ENCODE measurements at regions not wholly inside any gene's neighbourhood (a gene's known extent, or its start where the extent isn't known, plus 50 kb on each side); places are given as distances from the start of the nearest gene placed in this dataset.
"Not testable (repeated sequence)": the region's sequence is repeated elsewhere in the genome, so short reads cannot be mapped to it uniquely, and the experiment has no call there.

DNA sequence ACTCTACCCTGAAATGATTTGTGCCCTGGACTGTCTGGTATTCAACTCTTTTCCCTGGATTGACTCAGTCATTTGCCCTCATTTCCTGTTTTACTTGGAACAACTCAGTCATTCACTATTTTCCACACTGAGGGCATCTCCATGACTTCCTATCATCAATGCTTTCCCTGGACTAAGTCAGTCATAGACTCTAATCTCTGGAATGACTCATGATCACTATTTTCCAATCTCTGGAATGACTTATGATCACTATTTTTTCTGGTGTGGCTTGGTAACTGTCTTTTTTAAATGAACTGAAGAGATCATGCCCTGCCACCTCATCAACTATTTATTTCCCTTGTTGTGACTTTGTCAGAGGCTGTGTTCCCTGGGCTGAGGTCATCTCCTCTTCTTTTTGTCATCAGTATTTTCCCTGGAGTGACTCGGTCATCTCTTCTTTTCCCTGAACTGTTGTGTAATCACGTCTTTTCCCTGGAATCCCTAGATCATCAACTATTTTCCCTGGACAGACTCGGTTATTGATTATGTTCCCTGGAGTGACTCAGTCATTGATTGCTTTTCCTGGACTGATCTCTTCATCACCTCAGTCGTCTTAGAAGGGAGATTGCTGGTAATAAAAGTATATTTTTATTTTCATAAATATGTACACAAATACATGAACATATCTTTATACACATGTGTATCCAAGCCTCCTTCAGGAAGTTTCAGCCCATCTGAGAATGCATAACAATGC, 327.1 kb upstream of the VCX start:
- H3K9me3 ChIP-seq (ENCODE audit: insufficient read depth, low read depth, low read length): no peaks in the 10 kb centered on the region
- no peaks in the 10 kb centered on the region for H3K27me3 ChIP-seq (ENCODE audit: insufficient read depth, low read length)
- no peak overlapping the region for H3K9ac ChIP-seq (ENCODE audit: low read depth, low read length)
- H3K36me3 ChIP-seq (ENCODE audit: insufficient read depth, low read length): no peaks in the 10 kb centered on the region
- no peak overlapping the region for H3K4me3 ChIP-seq (ENCODE audit: low read length)
- no peaks in the 10 kb centered on the region for H3K4me1 ChIP-seq (ENCODE audit: insufficient read depth, low read length)
- WGBS: 95% methylated on average over 3 of the region's 4 CpGs
- no peak overlapping the region for H3K27ac ChIP-seq (ENCODE audit: low read depth, low read length)

DNA sequence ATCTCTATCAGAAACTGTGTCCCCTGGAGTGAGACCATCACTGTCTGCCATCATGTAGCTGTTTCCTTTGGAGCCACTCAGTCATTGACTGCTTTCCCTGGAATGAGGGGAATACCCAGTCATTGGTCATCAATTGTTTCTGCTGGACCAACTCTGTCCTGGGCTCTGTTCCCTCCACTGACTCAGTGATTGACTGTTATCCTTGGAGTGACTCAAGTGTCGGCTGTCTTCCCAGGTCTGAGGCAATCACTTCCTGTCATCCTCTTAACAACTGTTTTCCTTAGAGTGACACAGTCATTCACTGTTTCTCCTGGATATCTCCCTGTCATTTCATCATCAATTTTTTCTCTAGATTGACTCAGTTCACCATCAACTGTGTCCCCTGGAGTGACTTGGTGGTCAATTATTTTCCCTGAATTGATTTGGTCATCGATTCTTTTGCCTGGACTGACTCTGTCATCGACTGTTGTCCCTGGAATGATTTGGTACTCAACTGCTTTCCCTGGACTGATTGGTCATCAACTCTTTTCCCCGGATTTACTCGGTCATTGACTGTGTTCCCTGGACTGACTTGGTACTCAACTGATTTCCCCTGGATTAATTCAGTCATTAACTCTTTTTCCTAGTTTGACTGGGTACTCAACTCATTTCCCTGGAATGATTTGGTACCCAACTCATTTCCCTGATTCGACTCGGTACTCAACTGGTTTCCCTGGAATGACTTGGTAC, 327.9 kb upstream of the VCX start:
- Histone ChIP-seq H3K4me1 (ENCODE audit: insufficient read depth, low read length) (no peaks in the 10 kb centered on the region), H3K27me3 (ENCODE audit: insufficient read depth, low read length) (no peaks in the 10 kb centered on the region), H3K9me3 (ENCODE audit: insufficient read depth, low read depth, low read length) (no peaks in the 10 kb centered on the region), H3K27ac (ENCODE audit: low read depth, low read length) (no peak overlapping the region), H3K4me3 (ENCODE audit: low read length) (no peak overlapping the region), H3K36me3 (ENCODE audit: insufficient read depth, low read length) (no peaks in the 10 kb centered on the region), H3K9ac (ENCODE audit: low read depth, low read length) (no peak overlapping the region)
- WGBS: 94% methylated on average over 7 of the region's 7 CpGs

DNA sequence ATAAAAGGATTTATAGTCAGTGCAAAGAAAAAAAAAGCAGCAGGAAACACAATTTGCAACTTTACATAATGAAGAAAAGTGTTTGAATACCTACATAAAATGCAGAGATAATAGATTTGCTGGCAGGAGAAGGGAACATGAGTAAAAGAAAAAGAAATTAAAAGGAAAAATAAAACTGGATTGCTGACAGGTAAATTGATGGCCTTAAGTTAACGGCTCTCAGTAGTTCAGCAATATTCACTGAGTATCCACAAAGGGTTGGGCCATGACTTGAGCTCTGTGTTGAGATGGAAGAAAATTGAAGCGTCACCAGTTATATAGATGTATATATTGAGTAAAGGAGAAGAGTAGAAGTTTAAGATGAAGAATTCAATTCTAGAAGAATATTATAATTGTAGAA, 330.1 kb upstream of the VCX start:
- Histone ChIP-seq H3K9me3 (ENCODE audit: insufficient read depth, low read depth, low read length) (no peaks in the 10 kb centered on the region), H3K4me3 (ENCODE audit: low read length) (no peak overlapping the region), H3K9ac (ENCODE audit: low read depth, low read length) (no peak overlapping the region), H3K27me3 (ENCODE audit: insufficient read depth, low read length) (no peaks in the 10 kb centered on the region), H3K4me1 (ENCODE audit: insufficient read depth, low read length) (no peaks in the 10 kb centered on the region), H3K36me3 (ENCODE audit: insufficient read depth, low read length) (no peaks in the 10 kb centered on the region), H3K27ac (ENCODE audit: low read depth, low read length) (no peak overlapping the region)
- WGBS: 99% methylated on average over 2 of the region's 2 CpGs

DNA sequence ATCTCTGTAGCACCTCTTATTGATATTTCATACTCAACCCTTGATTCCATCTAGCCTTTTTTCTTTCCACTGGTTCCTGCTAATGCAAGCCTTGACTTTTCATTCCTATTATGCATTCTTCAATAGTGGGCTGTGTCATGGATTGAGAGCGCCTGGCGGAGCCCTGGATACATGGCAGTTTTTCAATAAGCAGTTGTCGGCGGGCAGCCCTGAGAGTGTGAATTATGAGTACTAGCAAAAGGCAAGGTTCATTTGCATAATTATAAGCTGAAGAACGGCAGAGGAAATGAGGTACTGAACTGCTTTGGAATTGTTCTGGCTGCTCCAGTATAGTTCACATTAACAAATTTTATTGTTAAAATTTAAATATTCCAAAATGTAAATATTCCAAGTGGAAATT, 339.7 kb upstream of the VCX start:
- no peaks in the 10 kb centered on the region for H3K9me3 ChIP-seq (ENCODE audit: insufficient read depth, low read depth, low read length)
- no peaks in the 10 kb centered on the region for H3K4me1 ChIP-seq (ENCODE audit: insufficient read depth, low read length)
- WGBS: 95% methylated on average over 4 of the region's 5 CpGs

DNA sequence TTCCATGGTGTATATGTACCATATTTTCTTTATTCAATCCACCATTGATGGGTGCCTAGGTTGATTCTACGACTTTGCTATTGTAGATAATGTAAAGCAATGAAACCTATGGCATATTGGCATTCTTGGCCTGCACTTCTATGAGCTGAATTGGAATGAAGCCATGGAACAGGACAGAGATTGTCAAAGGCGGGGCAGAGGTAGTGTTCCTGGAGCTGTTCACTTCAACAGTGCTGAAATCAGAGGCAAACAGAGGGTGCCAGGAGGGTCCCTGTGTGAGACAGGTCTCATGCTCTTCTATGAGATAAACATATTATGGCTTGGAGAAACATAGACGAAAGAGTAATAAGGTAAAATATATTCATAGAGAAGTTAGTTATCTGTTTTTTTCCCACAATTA, 342.6 kb upstream of the VCX start:
- 78% methylated on average over 2 of the region's 3 CpGs for WGBS
- H3K27ac ChIP-seq (ENCODE audit: low read depth, low read length): no peak overlapping the region
- no peaks in the 10 kb centered on the region for H3K4me1 ChIP-seq (ENCODE audit: insufficient read depth, low read length)
- no peaks in the 10 kb centered on the region for H3K27me3 ChIP-seq (ENCODE audit: insufficient read depth, low read length)
- H3K36me3 ChIP-seq (ENCODE audit: insufficient read depth, low read length): no peaks in the 10 kb centered on the region
- no peaks in the 10 kb centered on the region for H3K9me3 ChIP-seq (ENCODE audit: insufficient read depth, low read depth, low read length)
- no peak overlapping the region for H3K9ac ChIP-seq (ENCODE audit: low read depth, low read length)
- no peak overlapping the region for H3K4me3 ChIP-seq (ENCODE audit: low read length)

More for the DNA sequence above, 339.7 kb upstream of the VCX start:
- Histone ChIP-seq H3K27me3 (ENCODE audit: insufficient read depth, low read length) (no peaks in the 10 kb centered on the region), H3K27ac (ENCODE audit: low read depth, low read length) (no peak overlapping the region), H3K36me3 (ENCODE audit: insufficient read depth, low read length) (no peaks in the 10 kb centered on the region), H3K4me3 (ENCODE audit: low read length) (no peak overlapping the region), H3K9ac (ENCODE audit: low read depth, low read length) (no peak overlapping the region)

DNA sequence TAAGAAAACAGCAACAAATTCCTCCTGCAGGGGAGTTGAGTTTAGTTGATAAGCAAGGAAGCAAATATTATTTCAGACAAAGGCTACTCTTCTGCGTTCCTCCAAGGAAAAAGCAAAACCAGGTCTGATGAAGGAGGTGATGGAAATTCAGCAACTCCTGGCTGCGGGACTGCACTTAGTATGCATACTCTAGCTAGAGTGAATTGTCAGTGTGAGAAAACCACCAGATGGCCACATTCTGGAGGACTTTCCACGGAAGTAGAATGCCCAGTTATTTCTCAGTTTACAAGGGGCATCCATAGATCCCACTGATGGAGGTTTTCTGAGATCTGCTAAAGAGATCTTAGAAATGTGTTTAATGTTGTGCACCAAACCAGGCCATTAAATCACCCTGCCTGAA, 338.6 kb upstream of the PUDP start:
- H3K27me3 ChIP-seq (ENCODE audit: insufficient read depth, low read length): no peaks in the 10 kb centered on the region
- no peaks in the 10 kb centered on the region for H3K9me3 ChIP-seq (ENCODE audit: insufficient read depth, low read depth, low read length)

DNA sequence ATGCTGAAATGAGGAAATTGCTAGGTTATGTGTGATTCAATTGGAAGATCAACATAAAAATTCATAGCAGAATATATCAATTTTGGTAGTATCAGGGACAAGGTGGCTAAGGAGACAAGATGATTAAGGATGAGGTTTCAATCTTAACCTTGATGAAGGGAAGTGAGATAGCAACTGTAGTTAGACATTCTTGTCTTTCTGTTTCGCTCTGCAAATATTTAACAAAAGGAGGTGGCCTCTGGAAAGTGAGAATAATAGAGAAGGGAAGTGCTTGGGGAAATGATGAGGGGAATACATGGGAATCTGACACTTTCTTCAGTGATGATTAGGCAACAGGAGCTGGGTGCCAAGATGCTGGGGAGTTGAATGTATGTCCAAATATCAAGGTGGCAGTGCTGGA, 337.1 kb upstream of the PUDP start:
- no peaks in the 10 kb centered on the region for H3K27me3 ChIP-seq (ENCODE audit: insufficient read depth, low read length)
- WGBS: 98% methylated on average over 1 of the region's 1 CpG
- no peak overlapping the region for H3K27ac ChIP-seq (ENCODE audit: low read depth, low read length)
- no peaks in the 10 kb centered on the region for H3K36me3 ChIP-seq (ENCODE audit: insufficient read depth, low read length)
- no peak overlapping the region for H3K4me3 ChIP-seq (ENCODE audit: low read length)
- no peaks in the 10 kb centered on the region for H3K4me1 ChIP-seq (ENCODE audit: insufficient read depth, low read length)
- H3K9ac ChIP-seq (ENCODE audit: low read depth, low read length): no peak overlapping the region
- no peaks in the 10 kb centered on the region for H3K9me3 ChIP-seq (ENCODE audit: insufficient read depth, low read depth, low read length)

More for the DNA sequence above, 338.6 kb upstream of the PUDP start:
- 86% methylated on average over 3 of the region's 3 CpGs for WGBS
- no peaks in the 10 kb centered on the region for H3K4me1 ChIP-seq (ENCODE audit: insufficient read depth, low read length)
- no peaks in the 10 kb centered on the region for H3K36me3 ChIP-seq (ENCODE audit: insufficient read depth, low read length)
- no peak overlapping the region for H3K9ac ChIP-seq (ENCODE audit: low read depth, low read length)
- no peak overlapping the region for H3K27ac ChIP-seq (ENCODE audit: low read depth, low read length)
- no peak overlapping the region for H3K4me3 ChIP-seq (ENCODE audit: low read length)

DNA sequence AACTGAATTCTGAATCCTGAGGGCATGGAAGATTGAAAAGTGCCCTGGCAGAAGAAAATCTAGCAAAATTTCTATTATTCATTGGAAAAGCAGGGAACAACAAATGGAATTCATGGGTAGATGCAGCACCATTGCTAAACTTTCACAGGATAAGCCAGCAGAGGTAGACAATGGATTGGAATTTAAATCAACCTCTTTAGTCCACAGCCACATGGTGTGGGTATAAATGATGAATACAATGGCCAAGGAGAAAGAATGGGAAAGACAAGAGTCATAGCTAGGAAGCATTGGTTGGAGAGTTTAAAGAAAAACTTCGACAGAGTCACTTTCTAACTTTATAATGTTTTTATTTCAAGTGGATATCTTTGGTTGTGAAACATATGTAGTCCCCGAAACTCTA, 332.8 kb upstream of the PUDP start:
- no CpG with 5 or more reads among the region's 2 CpGs for WGBS
- Histone ChIP-seq H3K27ac (ENCODE audit: low read depth, low read length) (no peak overlapping the region), H3K27me3 (ENCODE audit: insufficient read depth, low read length) (no peaks in the 10 kb centered on the region), H3K9ac (ENCODE audit: low read depth, low read length) (no peak overlapping the region), H3K36me3 (ENCODE audit: insufficient read depth, low read length) (no peaks in the 10 kb centered on the region), H3K4me1 (ENCODE audit: insufficient read depth, low read length) (no peaks in the 10 kb centered on the region), H3K9me3 (ENCODE audit: insufficient read depth, low read depth, low read length) (no peaks in the 10 kb centered on the region), H3K4me3 (ENCODE audit: low read length) (no peak overlapping the region)

DNA sequence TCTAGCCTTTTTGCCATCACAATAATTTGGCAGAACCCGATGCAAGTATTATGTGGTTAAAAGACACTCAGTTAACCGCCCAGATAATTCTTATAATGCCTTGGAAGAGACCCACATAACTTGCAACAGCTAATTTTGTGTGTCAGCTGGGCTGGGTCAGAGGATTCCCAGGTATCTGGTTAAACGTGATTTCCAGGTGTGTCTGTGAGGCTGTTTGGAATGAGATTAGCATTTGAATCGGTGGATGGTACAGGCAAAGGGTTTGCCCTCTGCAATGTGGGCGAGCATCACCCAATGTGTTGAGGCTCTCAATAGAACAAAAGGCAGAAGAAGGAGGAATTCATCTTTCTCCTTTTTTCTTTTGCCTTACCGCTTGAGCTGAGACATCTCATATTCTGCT, 314.2 kb upstream of the PUDP start:
- Histone ChIP-seq H3K27me3 (ENCODE audit: insufficient read depth, low read length) (no peaks in the 10 kb centered on the region), H3K9ac (ENCODE audit: low read depth, low read length) (no peak overlapping the region), H3K4me3 (ENCODE audit: low read length) (no peak overlapping the region), H3K4me1 (ENCODE audit: insufficient read depth, low read length) (0 out of 2 replicates have a peak, but pooled peaks cover 8% of the 10 kb centered on the region), H3K27ac (ENCODE audit: low read depth, low read length) (no peak overlapping the region), H3K9me3 (ENCODE audit: insufficient read depth, low read depth, low read length) (no peaks in the 10 kb centered on the region), H3K36me3 (ENCODE audit: insufficient read depth, low read length) (no peaks in the 10 kb centered on the region)
- WGBS: 72% methylated on average over 5 of the region's 6 CpGs

DNA sequence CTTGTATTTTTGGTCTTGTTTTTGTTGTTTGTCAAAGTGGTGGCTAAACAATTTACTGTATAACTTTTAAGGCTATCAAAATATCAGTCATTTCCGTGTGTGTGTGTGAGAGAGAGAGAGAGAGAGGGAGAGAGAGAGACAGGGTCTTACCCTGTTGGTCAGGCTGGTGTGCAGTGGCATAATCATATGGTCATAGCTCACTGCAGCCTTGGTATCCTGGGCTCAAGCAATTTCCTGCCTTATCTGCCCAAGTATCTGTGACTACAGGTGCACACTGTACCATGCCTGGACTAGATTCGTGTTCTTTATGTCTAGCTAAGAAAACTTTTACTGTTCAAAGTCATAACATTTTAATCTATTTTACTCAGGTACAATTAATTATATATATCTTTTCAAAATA, 313.1 kb upstream of the PUDP start:
- H3K9me3 ChIP-seq (ENCODE audit: insufficient read depth, low read depth, low read length); H3K27ac ChIP-seq (ENCODE audit: low read depth, low read length); H3K4me3 ChIP-seq (ENCODE audit: low read length); H3K4me1 ChIP-seq (ENCODE audit: insufficient read depth, low read length); H3K36me3 ChIP-seq (ENCODE audit: insufficient read depth, low read length); H3K27me3 ChIP-seq (ENCODE audit: insufficient read depth, low read length); H3K9ac ChIP-seq (ENCODE audit: low read depth, low read length): not testable (repeated sequence)
- 88% methylated on average over 2 of the region's 2 CpGs for WGBS

DNA sequence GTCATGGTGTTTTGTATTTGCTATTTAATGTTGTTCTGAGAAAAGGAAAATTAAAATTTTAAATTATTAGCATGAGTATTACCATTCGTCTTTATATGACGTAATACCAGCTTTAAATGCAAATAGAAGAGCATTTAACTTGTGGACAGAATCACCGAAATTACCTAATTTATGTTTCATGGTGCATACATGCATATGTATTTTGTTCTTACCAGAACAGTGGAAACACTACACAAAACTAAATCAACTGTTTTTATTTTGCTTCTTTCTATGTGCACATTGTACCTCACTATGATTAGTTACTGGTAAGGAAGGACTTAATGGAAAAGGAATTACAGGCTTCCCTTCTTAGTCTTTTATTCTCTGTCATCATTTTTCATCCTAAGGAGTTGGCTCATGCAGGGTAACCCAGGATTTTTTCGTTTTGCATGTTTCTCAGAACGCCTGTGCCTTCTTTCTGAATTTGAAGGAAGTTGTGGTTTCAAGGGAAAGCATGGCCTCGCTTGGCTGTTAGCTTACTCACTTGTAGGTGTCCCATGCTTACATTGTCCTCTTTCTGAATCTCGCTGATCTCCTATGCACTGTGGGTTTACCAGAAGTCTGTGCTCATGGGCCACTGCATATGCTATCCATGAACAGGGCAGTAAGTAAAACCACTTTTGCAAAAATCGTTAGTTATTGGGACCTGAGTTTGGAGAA, 300.0 kb upstream of the PUDP start:
- Histone ChIP-seq H3K9ac (ENCODE audit: low read depth, low read length) (no peak overlapping the region), H3K9me3 (ENCODE audit: insufficient read depth, low read depth, low read length) (no peaks in the 10 kb centered on the region), H3K27me3 (ENCODE audit: insufficient read depth, low read length) (peaks cover 37% of the 10 kb centered on the region), H3K27ac (ENCODE audit: low read depth, low read length) (no peak overlapping the region), H3K4me1 (ENCODE audit: insufficient read depth, low read length) (no peaks in the 10 kb centered on the region), H3K4me3 (ENCODE audit: low read length) (no peak overlapping the region), H3K36me3 (ENCODE audit: insufficient read depth, low read length) (no peaks in the 10 kb centered on the region)
- 88% methylated on average over 8 of the region's 8 CpGs for WGBS

Measured in HUES64 (cell line).